ENCODE measurements at regions not wholly inside any gene's neighbourhood (a gene's known extent, or its start where the extent isn't known, plus 50 kb on each side); places are given as distances from the start of the nearest gene placed in this dataset.

- ATAC-seq (no peak), DNase-seq (no peak)
- POLR2A ChIA-PET (ENCODE audit: unreplicated experiment) = no interaction called here
- H3F3A ChIP-seq (ENCODE audit: low read length, unreplicated experiment) = no peaks in the 10 kb centered on the region
- no TSS peak for BruUV-seq (replicated peaks)
- H3K9me3 ChIP-seq (ENCODE audit: low read length) = no peaks in the 10 kb centered on the region
- H3K9ac ChIP-seq (ENCODE audit: low read length) = no peak overlapping the region
- H3K27ac ChIP-seq (ENCODE audit: low read length) = no peak overlapping the region
- no peak for TF ChIP-seq CTCF (conservative IDR thresholded peaks at IDR 0.05; ENCODE audit: low read depth, low read length)
- no peak for TF ChIP-seq EZH2 (IDR thresholded peaks at IDR 0.05; ENCODE audit: low read length, unreplicated experiment)
- no peak for TF ChIP-seq EZH2phosphoT487 (IDR thresholded peaks at IDR 0.05; ENCODE audit: borderline replicate concordance, low read length)
- no peaks in the 10 kb centered on the region for H4K20me1 ChIP-seq (ENCODE audit: low read length)
- no peaks in the 10 kb centered on the region for H3K79me2 ChIP-seq (ENCODE audit: low read length)
- H3K36me3 ChIP-seq (ENCODE audit: low read depth, low read length) = no peaks in the 10 kb centered on the region
- no peak overlapping the region for H3K4me3 ChIP-seq (ENCODE audit: low read length)
- peaks cover 32% of the 10 kb centered on the region for H3K27me3 ChIP-seq (ENCODE audit: low read length)
- H2AFZ ChIP-seq (ENCODE audit: low read length) = no peak overlapping the region
- H3K9me2 ChIP-seq (replicated peaks; ENCODE audit: low read length) = no peaks in the 10 kb centered on the region
- H3K4me2 ChIP-seq (ENCODE audit: low read length) = no peak overlapping the region
- CTCF ChIA-PET = no interaction called here
- intact Hi-C loops (cut with micrococcal nuclease) = no loop called here
- H3K4me1 ChIP-seq (ENCODE audit: insufficient read depth, low read length) = no peaks in the 10 kb centered on the region
These were observed 647.3 kb downstream of the TBC1D22A start for GRCh38 chr22:47409539-47410275.

GRCh38 chr22:47408409-47408808, 646.0 kb downstream of the TBC1D22A start:
- no peak for ATAC-seq
- Histone ChIP-seq H2AFZ (ENCODE audit: low read length) (no peak overlapping the region), H3K9me2 (replicated peaks; ENCODE audit: low read length) (no peaks in the 10 kb centered on the region), H3K27me3 (ENCODE audit: low read length) (peaks cover 30% of the 10 kb centered on the region), H4K20me1 (ENCODE audit: low read length) (no peaks in the 10 kb centered on the region), H3K4me1 (ENCODE audit: insufficient read depth, low read length) (no peaks in the 10 kb centered on the region), H3K9ac (ENCODE audit: low read length) (no peak overlapping the region), H3F3A (ENCODE audit: low read length, unreplicated experiment) (no peaks in the 10 kb centered on the region), H3K9me3 (ENCODE audit: low read length) (no peaks in the 10 kb centered on the region), H3K36me3 (ENCODE audit: low read depth, low read length) (no peaks in the 10 kb centered on the region), H3K4me3 (ENCODE audit: low read length) (no peak overlapping the region), H3K27ac (ENCODE audit: low read length) (no peak overlapping the region), H3K4me2 (ENCODE audit: low read length) (no peak overlapping the region), H3K79me2 (ENCODE audit: low read length) (no peaks in the 10 kb centered on the region)
- intact Hi-C loops (cut with micrococcal nuclease) = no loop called here
- TF ChIP-seq CTCF (conservative IDR thresholded peaks at IDR 0.05; ENCODE audit: low read depth, low read length) (no peak), EZH2phosphoT487 (IDR thresholded peaks at IDR 0.05; ENCODE audit: borderline replicate concordance, low read length) (no peak), EZH2 (IDR thresholded peaks at IDR 0.05; ENCODE audit: low read length, unreplicated experiment) (no peak)
- ChIA-PET CTCF (no interaction called here), POLR2A (ENCODE audit: unreplicated experiment) (no interaction called here)
- DNase-seq = no peak
- no TSS peak for BruUV-seq (replicated peaks)

- Histone ChIP-seq H4K20me1 (ENCODE audit: low read length) (no peaks in the 10 kb centered on the region), H3K27ac (ENCODE audit: low read length) (no peak overlapping the region), H3K9me3 (ENCODE audit: low read length) (no peaks in the 10 kb centered on the region), H2AFZ (ENCODE audit: low read length) (no peak overlapping the region), H3K4me1 (ENCODE audit: insufficient read depth, low read length) (no peaks in the 10 kb centered on the region), H3F3A (ENCODE audit: low read length, unreplicated experiment) (no peaks in the 10 kb centered on the region), H3K4me3 (ENCODE audit: low read length) (no peak overlapping the region), H3K79me2 (ENCODE audit: low read length) (no peaks in the 10 kb centered on the region), H3K9me2 (replicated peaks; ENCODE audit: low read length) (no peaks in the 10 kb centered on the region), H3K4me2 (ENCODE audit: low read length) (no peak overlapping the region), H3K36me3 (ENCODE audit: low read depth, low read length) (no peaks in the 10 kb centered on the region), H3K9ac (ENCODE audit: low read length) (no peak overlapping the region), H3K27me3 (ENCODE audit: low read length) (peaks cover 22% of the 10 kb centered on the region)
- ChIA-PET CTCF (no interaction called here), POLR2A (ENCODE audit: unreplicated experiment) (no interaction called here)
- no TSS peak for BruUV-seq (replicated peaks)
- intact Hi-C loops (cut with micrococcal nuclease) = no loop called here
- DNase-seq (no peak), ATAC-seq (no peak)
- no peak for TF ChIP-seq EZH2 (IDR thresholded peaks at IDR 0.05; ENCODE audit: low read length, unreplicated experiment)
- no peak for TF ChIP-seq CTCF (conservative IDR thresholded peaks at IDR 0.05; ENCODE audit: low read depth, low read length)
- no peak for TF ChIP-seq EZH2phosphoT487 (IDR thresholded peaks at IDR 0.05; ENCODE audit: borderline replicate concordance, low read length)
These were observed 645.1 kb downstream of the TBC1D22A start for GRCh38 chr22:47407461-47408025.

Data from PC-3 (cell line).